NCI-H1417 (cell line): ENCODE measurements at regions not wholly inside any gene's neighbourhood (a gene's known extent, or its start where the extent isn't known, plus 50 kb on each side); places are given as distances from the start of the nearest gene placed in this dataset.
A peak's percentile ranks its signal among the peaks of the same experiment; 100 is the strongest.
"Not testable (repeated sequence)": the region's sequence is repeated elsewhere in the genome, so short reads cannot be mapped to it uniquely, and the experiment has no call there.

ENCODE experiments used
- DNase-seq, 3 experiments: peaks; one replicate each; lab custom pipeline; 2025; lab: John Stamatoyannopoulos, UW

- DNase-seq, result no peak
These were observed 101.8 kb downstream of the NUFIP1 start for GRCh38 chr13:44887515-44887914.

- DNase-seq, result no peak
These were observed 105.1 kb downstream of the NUFIP1 start for GRCh38 chr13:44884076-44884729.

- DNase-seq, result peak in 1 of 3 experiments; percentile 25
These were observed 109.7 kb downstream of the NUFIP1 start for GRCh38 chr13:44879452-44880058.

GRCh38 chr13:44876782-44877324 lies 112.4 kb downstream of the NUFIP1 start:
- no peak for DNase-seq

GRCh38 chr13:44874886-44875630 lies 114.2 kb downstream of the NUFIP1 start:
- DNase-seq, result no peak

GRCh38 chr13:44874176-44874575 lies 115.1 kb downstream of the NUFIP1 start:
- no peak for DNase-seq

- no peak for DNase-seq
These were observed 115.8 kb downstream of the NUFIP1 start for GRCh38 chr13:44873461-44873860.

GRCh38 chr13:44872751-44873150 lies 116.5 kb downstream of the NUFIP1 start:
- no peak for DNase-seq

GRCh38 chr13:44870456-44870929 lies 118.8 kb downstream of the NUFIP1 start:
- peak in 1 of 3 experiments; percentile 1 for DNase-seq

GRCh38 chr13:44869167-44869566 lies 120.1 kb downstream of the NUFIP1 start:
- no peak for DNase-seq

- DNase-seq, result no peak
These were observed 120.9 kb downstream of the NUFIP1 start for GRCh38 chr13:44868397-44868796.

- no peak for DNase-seq
These were observed 121.4 kb downstream of the NUFIP1 start for GRCh38 chr13:44867825-44868224.

GRCh38 chr13:44866411-44866911 lies 122.8 kb downstream of the NUFIP1 start:
- no peak for DNase-seq

GRCh38 chr13:44865722-44866410 lies 123.4 kb downstream of the NUFIP1 start:
- no peak for DNase-seq

GRCh38 chr13:44863641-44864040 lies 125.6 kb downstream of the NUFIP1 start:
- not testable (repeated sequence) for DNase-seq

GRCh38 chr13:44860454-44860853 lies 128.8 kb downstream of the NUFIP1 start:
- no peak for DNase-seq

GRCh38 chr13:44857736-44858135 lies 131.5 kb downstream of the NUFIP1 start:
- DNase-seq, result no peak

- no peak for DNase-seq
These were observed 132.2 kb downstream of the NUFIP1 start for GRCh38 chr13:44857061-44857460.

GRCh38 chr13:44855860-44856259 lies 133.4 kb downstream of the NUFIP1 start:
- no peak for DNase-seq

GRCh38 chr13:44854313-44855060 lies 134.8 kb downstream of the NUFIP1 start:
- peak; percentile 61 to 80 (median 71) for DNase-seq

- peak in 2 of 3 experiments; percentile 28 to 33 for DNase-seq
These were observed 135.6 kb downstream of the NUFIP1 start for GRCh38 chr13:44853641-44854040.
